Esophagus muscularis mucosa (tissue), 4 donors: ENCODE measurements at regions not wholly inside any gene's neighbourhood (a gene's known extent, or its start where the extent isn't known, plus 50 kb on each side); places are given as distances from the start of the nearest gene placed in this dataset.

ENCODE experiments used
- DNase-seq: peaks from one replicate; pipeline ENCODE4 v3.0.0-alpha.2; 2017; ENCODE audit errors: extremely low spot score
- H3K27ac ChIP-seq, 4 donors: fragments of 200-600 bp; sonication (generic); replicated peaks in 1 of 4; 1 replicate in 3 of 4; 2 replicates in 1 of 4; pipeline ENCODE4 v1.5.1; 2016 to 2019; ENCODE audit warnings: mild to moderate bottlenecking in 1 of 4
- H3K27me3 ChIP-seq, 4 donors: fragments of 200-600 bp; sonication (generic); one replicate each; pipeline versions ENCODE4 v1.5.1 to v1.6.0; 2016 to 2019
- H3K36me3 ChIP-seq, 4 donors: fragments of 200-600 bp; sonication (generic); one replicate each; pipeline ENCODE4 v1.5.1; 2016 to 2019
- H3K4me1 ChIP-seq, 4 donors: fragments of 200-600 bp; sonication (generic); one replicate each; pipeline ENCODE4 v1.5.1; 2016 to 2019
- H3K4me3 ChIP-seq, 4 donors: fragments of 200-600 bp; sonication (generic); 1 replicate in 2 of 4; 2 replicates in 2 of 4; pipeline ENCODE4 v1.5.1; 2016 to 2019; ENCODE audit warnings: mild to moderate bottlenecking in 4 of 4, moderate library complexity in 1 of 4
- H3K9me3 ChIP-seq, 4 donors: fragments of 200-600 bp; sonication (generic); 1 replicate in 3 of 4; 2 replicates in 1 of 4; pipeline ENCODE4 v1.5.1; 2016 to 2019
- EP300 ChIP-seq: sonication (generic); formaldehyde crosslinking; IDR thresholded peaks from one replicate; pipeline ENCODE4 v1.6.1; 2017; ENCODE audit warnings: antibody characterized with exemption
- POLR2A ChIP-seq: fragments of 450-650 bp; IDR thresholded peaks from one replicate; pipeline ENCODE4 v1.6.1; 2017; ENCODE audit warnings: antibody characterized with exemption, moderate library complexity, mild to moderate bottlenecking, low read depth
- POLR2AphosphoS5 ChIP-seq, 2 donors: sonication (generic); formaldehyde crosslinking; IDR thresholded peaks; one replicate each; pipeline ENCODE4 v1.6.1; 2017; ENCODE audit warnings: antibody characterized with exemption in 2 of 2
- WGBS: methylation state at CpG from one replicate; pipeline ENCODE4 v1.1.5; 2018; 5-methylcytosine and 5-hydroxymethylcytosine counted together
- intact Hi-C: fragments of 100-400 bp; cut with DNase I; formaldehyde crosslinking; loops from one replicate; pipeline ENCODE4 v1.15.1; 2023
- TF ChIP-seq, protein P1 (sequence below), 3 experiments: fragments of 200-600 bp in 2 of 3; fragments of 450-650 bp in 1 of 3; sonication (generic) in 2 of 3; IDR thresholded peaks; one replicate each; pipeline ENCODE4 v1.5.1; 2017 to 2019; ENCODE audit warnings: antibody characterized with exemption in 3 of 3, mild to moderate bottlenecking in 2 of 3, moderate library complexity in 1 of 3

DNA sequence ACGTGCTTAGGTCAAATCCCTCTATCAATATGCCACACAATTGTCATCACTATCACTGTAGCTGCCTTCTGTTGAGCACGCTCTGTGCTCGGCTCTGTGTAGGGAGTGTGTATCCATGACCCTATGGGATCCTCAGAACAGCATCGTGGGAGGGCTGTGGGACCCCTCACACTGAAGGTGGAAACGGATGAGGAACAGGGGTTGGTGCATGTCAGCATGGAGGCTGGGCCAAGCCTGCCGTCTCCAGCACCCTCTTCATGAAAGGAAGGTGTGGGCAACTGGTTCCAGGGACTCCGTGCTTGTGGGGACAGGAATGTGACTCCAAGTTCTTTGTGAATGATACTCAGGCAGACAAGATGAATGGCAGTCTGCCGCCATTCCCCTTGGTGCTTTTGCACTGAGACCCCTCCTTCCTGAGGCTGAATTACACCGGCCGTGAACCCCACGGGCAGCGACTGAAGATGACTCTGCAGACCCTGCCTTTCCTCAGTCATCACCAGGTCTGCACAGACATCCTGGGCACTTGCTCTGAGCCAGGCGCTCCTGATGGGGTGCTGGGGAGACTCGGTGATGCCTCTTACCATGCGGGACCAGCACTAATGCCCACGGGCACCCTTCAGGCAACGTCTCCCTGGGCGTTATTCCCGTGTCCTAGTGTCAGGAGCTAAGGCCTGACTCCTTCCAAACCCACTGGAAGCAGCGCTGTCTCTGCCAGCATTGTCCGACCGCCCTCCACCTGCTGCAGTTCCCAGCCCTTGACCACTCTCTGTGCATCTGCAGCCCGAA lies 495.2 kb downstream of the TCERG1L start:
- H3K27me3 ChIP-seq, result peaks cover 0 to 14% (median 0%) of the 10 kb centered on the region in 4 donors
- 77% methylated on average over 21 of the region's 23 CpGs for WGBS

DNA sequence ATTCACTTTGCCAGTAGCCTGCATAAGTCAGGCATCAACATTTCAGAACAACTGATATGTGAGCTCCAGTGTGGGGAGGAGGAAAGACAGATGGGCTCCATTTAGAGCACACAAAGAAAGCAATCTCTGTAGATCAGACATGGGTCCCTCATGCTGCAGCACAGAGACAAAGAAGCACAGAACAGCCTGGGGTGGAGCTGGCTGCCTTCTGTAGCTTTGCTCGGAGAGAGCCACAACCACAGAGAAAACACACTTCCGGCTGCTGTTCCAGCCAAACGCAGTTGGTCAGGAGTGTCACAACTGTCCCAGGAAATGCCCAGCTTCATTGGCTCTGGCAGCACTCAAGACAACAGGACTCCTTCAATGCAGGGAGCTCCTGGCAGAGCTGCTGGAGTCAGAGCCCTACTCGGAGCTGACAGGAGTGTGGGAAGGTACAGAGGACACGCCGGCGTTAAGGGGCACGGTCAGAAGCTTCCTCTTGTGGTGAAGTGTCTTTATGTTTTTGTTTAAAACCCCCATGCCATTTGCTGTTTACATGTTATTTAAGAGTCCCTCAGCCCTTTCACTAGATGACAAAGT lies 494.4 kb downstream of the TCERG1L start:
- H3K27ac ChIP-seq, result no peak overlapping the region
- no peaks in the 10 kb centered on the region for H3K36me3 ChIP-seq
- no peaks in the 10 kb centered on the region for H3K4me1 ChIP-seq
- H3K27me3 ChIP-seq, result peaks cover 0 to 12% (median 0%) of the 10 kb centered on the region in 4 donors
- TF ChIP-seq, protein P1, sequence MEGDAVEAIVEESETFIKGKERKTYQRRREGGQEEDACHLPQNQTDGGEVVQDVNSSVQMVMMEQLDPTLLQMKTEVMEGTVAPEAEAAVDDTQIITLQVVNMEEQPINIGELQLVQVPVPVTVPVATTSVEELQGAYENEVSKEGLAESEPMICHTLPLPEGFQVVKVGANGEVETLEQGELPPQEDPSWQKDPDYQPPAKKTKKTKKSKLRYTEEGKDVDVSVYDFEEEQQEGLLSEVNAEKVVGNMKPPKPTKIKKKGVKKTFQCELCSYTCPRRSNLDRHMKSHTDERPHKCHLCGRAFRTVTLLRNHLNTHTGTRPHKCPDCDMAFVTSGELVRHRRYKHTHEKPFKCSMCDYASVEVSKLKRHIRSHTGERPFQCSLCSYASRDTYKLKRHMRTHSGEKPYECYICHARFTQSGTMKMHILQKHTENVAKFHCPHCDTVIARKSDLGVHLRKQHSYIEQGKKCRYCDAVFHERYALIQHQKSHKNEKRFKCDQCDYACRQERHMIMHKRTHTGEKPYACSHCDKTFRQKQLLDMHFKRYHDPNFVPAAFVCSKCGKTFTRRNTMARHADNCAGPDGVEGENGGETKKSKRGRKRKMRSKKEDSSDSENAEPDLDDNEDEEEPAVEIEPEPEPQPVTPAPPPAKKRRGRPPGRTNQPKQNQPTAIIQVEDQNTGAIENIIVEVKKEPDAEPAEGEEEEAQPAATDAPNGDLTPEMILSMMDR (IDR thresholded peaks at IDR 0.05), result no peak
- no peak for TF ChIP-seq POLR2A
- TF ChIP-seq EP300, result no peak
- no peak for TF ChIP-seq POLR2AphosphoS5 (IDR thresholded peaks at IDR 0.05)
- WGBS, result 81% methylated on average over 8 of the region's 8 CpGs
- intact Hi-C loops, result no loop called here
- H3K9me3 ChIP-seq, result no peaks in the 10 kb centered on the region
- DNase-seq, result peak; percentile 53
- no peak overlapping the region for H3K4me3 ChIP-seq

More for the DNA sequence above, 495.2 kb downstream of the TCERG1L start:
- H3K4me1 ChIP-seq, result no peaks in the 10 kb centered on the region
- no peak overlapping the region for H3K4me3 ChIP-seq
- H3K27ac ChIP-seq, result no peak overlapping the region
- intact Hi-C loops, result no loop called here
- peak; percentile 53 for DNase-seq
- H3K9me3 ChIP-seq, result no peaks in the 10 kb centered on the region
- TF ChIP-seq POLR2AphosphoS5 (IDR thresholded peaks at IDR 0.05) (no peak), POLR2A (no peak), EP300 (no peak)
- TF ChIP-seq, protein P1 (IDR thresholded peaks at IDR 0.05), result no peak
- H3K36me3 ChIP-seq, result no peaks in the 10 kb centered on the region

DNA sequence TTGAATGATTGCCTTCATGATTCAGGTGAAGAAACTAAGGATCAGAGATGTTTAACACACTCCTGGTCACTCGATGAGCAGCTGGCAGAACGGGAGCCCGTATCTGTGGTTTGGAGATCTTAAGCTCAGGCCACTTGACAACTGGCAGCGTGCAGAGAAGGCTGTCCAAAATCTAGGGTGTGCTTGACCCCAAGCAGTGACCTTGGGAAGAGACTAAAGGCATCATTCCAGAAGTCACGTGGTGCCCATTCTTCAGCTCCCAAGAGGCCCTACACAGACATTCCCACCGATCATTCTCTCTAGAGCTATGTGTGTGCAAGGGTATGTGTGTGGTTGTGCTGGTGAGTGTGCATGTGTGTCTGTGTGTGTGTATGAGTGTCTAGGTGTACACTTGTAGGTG lies 493.8 kb downstream of the TCERG1L start:
- 94% methylated on average over 6 of the region's 6 CpGs for WGBS
- intact Hi-C loops, result no loop called here
- H3K27me3 ChIP-seq, result peaks cover 0 to 12% (median 0%) of the 10 kb centered on the region in 4 donors

DNA sequence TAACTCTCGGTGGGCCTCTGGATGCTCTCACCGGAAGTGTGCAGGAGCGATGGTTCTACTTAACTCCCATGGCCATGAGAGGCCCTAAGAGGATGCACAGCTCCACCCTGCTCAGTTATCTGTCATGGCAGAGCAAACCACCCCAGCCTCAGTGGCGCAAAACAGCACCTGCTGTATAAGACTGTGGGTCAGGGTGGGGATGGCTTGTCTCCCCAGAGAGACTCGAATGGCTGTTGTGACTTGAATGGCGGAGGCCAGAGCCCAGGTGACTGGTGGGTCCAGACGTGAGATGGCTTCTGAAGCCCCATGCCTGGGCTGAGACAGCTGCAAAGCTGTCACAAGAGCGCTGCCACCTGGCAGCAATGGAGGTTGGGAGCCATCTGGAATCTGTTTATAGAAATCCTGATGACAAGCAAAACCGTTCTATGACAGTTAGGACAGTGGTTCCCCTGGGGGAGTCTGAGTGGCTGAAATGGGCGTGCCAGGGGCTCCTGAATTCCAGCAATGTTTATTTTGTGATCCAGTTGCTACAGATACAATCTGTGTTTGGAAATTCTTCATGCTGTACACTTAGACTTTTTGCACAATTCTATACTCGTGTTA lies 490.5 kb downstream of the TCERG1L start:
- H3K36me3 ChIP-seq, result no peaks in the 10 kb centered on the region
- 46% methylated on average over 8 of the region's 11 CpGs for WGBS
- intact Hi-C loops, result no loop called here
- peaks cover 0 to 18% (median 0%) of the 10 kb centered on the region in 4 donors for H3K27me3 ChIP-seq
- no peak overlapping the region for H3K4me3 ChIP-seq
- peaks cover 0 to 15% (median 11%) of the 10 kb centered on the region in 4 donors for H3K9me3 ChIP-seq
- peak; percentile 88 for DNase-seq
- H3K27ac ChIP-seq, result no peak overlapping the region
- H3K4me1 ChIP-seq, result no peaks in the 10 kb centered on the region
- TF ChIP-seq EP300, result no peak
- no peak for TF ChIP-seq POLR2A
- TF ChIP-seq POLR2AphosphoS5 (IDR thresholded peaks at IDR 0.05), result no peak
- TF ChIP-seq, protein P1 (IDR thresholded peaks at IDR 0.05), result no peak

More for the DNA sequence above, 493.8 kb downstream of the TCERG1L start:
- DNase-seq, result peak; percentile 72
- no peaks in the 10 kb centered on the region for H3K9me3 ChIP-seq
- H3K36me3 ChIP-seq, result no peaks in the 10 kb centered on the region
- H3K4me3 ChIP-seq, result no peak overlapping the region
- no peak for TF ChIP-seq POLR2AphosphoS5 (IDR thresholded peaks at IDR 0.05)
- TF ChIP-seq EP300, result no peak
- TF ChIP-seq, protein P1 (IDR thresholded peaks at IDR 0.05), result no peak
- TF ChIP-seq POLR2A, result no peak
- no peaks in the 10 kb centered on the region for H3K4me1 ChIP-seq
- H3K27ac ChIP-seq, result no peak overlapping the region
